ENCODE measurements at regions not wholly inside any gene's neighbourhood (a gene's known extent, or its start where the extent isn't known, plus 50 kb on each side); places are given as distances from the start of the nearest gene placed in this dataset.

DNA sequence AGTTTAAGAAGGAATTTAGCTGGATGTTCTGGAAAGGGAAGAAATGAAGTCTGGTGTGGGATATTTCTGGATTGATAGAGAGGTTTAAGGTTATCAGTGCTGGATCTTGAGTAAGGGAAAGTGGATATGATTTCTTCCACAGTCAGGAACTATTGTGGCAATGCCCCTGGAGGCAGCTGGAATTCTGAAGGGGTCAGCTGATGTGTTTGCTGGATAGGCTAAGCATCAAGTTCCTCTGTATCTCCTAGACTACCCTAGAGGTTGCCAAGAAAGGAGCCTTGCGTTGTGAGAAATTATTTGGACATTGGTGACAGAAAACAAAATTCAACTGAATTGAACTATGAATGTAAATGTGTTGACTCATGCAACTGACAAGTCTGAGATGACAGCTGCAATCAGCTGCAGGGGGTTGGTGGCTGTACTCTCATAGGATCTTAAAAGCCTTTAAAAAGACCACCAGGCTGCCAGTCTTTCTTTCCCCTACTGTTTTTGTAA lies 244.4 kb downstream of the ATXN7L3B start:
- WGBS, 2 donors, result 82 to 91% methylated on average over 1 of the region's 1 CpG
- H3K36me3 ChIP-seq, result no peaks in the 10 kb centered on the region
- no peak for DNase-seq
- no peaks in the 10 kb centered on the region for H3K27me3 ChIP-seq
- no peaks in the 10 kb centered on the region for H3K9me3 ChIP-seq
- H3K4me3 ChIP-seq (replicated peaks in 1 of 3), result no peak overlapping the region
- no peak for TF ChIP-seq POLR2A (IDR thresholded peaks at IDR 0.05)
- TF ChIP-seq, protein P1, sequence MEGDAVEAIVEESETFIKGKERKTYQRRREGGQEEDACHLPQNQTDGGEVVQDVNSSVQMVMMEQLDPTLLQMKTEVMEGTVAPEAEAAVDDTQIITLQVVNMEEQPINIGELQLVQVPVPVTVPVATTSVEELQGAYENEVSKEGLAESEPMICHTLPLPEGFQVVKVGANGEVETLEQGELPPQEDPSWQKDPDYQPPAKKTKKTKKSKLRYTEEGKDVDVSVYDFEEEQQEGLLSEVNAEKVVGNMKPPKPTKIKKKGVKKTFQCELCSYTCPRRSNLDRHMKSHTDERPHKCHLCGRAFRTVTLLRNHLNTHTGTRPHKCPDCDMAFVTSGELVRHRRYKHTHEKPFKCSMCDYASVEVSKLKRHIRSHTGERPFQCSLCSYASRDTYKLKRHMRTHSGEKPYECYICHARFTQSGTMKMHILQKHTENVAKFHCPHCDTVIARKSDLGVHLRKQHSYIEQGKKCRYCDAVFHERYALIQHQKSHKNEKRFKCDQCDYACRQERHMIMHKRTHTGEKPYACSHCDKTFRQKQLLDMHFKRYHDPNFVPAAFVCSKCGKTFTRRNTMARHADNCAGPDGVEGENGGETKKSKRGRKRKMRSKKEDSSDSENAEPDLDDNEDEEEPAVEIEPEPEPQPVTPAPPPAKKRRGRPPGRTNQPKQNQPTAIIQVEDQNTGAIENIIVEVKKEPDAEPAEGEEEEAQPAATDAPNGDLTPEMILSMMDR (IDR thresholded peaks at IDR 0.05), result no peak
- no peak overlapping the region for H3K27ac ChIP-seq
- intact Hi-C loops (cut with DNase I), result no loop called here
- no peaks in the 10 kb centered on the region for H3K4me1 ChIP-seq

DNA sequence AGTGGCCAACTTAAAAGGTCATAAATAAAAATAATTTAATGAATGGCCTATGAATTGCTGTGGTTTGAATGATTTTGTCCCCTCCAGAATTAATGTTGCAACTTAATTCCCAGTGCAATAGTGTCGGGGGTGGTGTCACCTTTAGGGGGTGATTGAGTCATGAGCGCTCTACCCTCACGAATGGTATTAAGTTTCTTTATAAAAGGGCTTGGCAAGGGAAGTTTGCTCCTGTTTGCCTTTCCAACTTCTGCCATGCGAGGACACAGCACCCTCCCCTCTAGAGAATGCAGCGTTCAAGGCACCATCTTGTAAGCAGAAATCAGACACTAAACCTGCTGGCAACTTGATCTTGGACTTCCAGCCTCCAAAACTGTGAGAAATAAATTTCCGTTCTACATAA lies 253.3 kb downstream of the ATXN7L3B start:
- intact Hi-C loops (cut with DNase I), result no loop called here
- H3K27me3 ChIP-seq, result no peaks in the 10 kb centered on the region
- 81 to 85% methylated on average over 6 of the region's 6 CpGs for WGBS, 2 donors
- TF ChIP-seq, protein P1 (IDR thresholded peaks at IDR 0.05), result no peak
- no peak for TF ChIP-seq POLR2A (IDR thresholded peaks at IDR 0.05)
- no peak overlapping the region for H3K27ac ChIP-seq
- no peaks in the 10 kb centered on the region for H3K9me3 ChIP-seq
- H3K4me1 ChIP-seq, result no peaks in the 10 kb centered on the region
- no peak overlapping the region for H3K4me3 ChIP-seq (replicated peaks in 1 of 3)
- H3K36me3 ChIP-seq, result no peaks in the 10 kb centered on the region
- DNase-seq, result no peak

DNA sequence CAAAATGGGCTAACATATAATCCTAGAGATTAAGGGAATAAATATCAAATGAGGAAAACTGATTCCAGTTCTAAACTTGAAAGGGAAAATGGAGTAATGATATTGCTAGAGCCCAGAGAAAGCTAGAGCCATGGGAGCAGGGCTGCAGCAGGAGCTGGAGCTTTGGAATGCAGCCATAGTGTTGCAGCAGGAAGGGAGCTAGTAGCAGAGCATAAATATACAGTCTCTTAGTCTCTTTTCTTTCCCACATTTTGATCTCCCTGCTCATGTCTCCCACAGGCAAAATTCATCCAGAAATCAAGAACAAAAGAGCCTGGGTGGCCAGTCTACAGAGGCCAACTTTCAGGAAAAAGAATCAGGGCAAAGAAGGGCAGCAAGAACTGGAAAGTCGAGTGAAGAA lies 253.7 kb downstream of the ATXN7L3B start:
- Histone ChIP-seq H3K27me3 (no peaks in the 10 kb centered on the region), H3K4me3 (replicated peaks in 1 of 3) (no peak overlapping the region), H3K27ac (no peak overlapping the region), H3K9me3 (no peaks in the 10 kb centered on the region), H3K36me3 (no peaks in the 10 kb centered on the region), H3K4me1 (no peaks in the 10 kb centered on the region)
- 40 to 46% methylated on average over 1 of the region's 1 CpG for WGBS, 2 donors
- intact Hi-C loops (cut with DNase I), result no loop called here
- TF ChIP-seq, protein P1 (IDR thresholded peaks at IDR 0.05), result no peak
- no peak for TF ChIP-seq POLR2A (IDR thresholded peaks at IDR 0.05)
- DNase-seq, result no peak

DNA sequence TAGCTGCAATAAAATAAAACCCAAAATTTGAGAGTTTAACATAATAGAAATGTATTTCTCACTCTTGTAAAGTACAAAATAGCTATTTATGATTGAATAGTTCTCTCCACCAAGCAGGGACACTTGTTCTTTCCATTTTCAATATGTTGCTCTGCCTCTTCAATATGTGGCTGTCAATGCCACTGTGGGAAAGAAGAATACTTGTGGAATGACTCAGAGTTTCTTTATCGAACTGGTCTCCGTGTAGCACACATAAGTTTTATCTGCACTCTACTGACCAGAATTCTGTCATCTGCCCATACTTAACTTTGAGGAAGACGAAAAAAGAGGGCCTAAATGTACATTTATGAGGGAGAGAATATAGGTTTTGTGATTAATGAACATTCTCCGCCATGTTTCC lies 256.9 kb downstream of the ATXN7L3B start:
- Histone ChIP-seq H3K36me3 (no peaks in the 10 kb centered on the region), H3K27ac (no peak overlapping the region), H3K9me3 (no peaks in the 10 kb centered on the region), H3K4me3 (replicated peaks in 1 of 3) (no peak overlapping the region), H3K4me1 (no peaks in the 10 kb centered on the region), H3K27me3 (no peaks in the 10 kb centered on the region)
- WGBS, 2 donors, result 82 to 86% methylated on average over 4 of the region's 4 CpGs
- intact Hi-C loops (cut with DNase I), result no loop called here
- DNase-seq, result no peak
- TF ChIP-seq, protein P1 (IDR thresholded peaks at IDR 0.05), result no peak
- no peak for TF ChIP-seq POLR2A (IDR thresholded peaks at IDR 0.05)

DNA sequence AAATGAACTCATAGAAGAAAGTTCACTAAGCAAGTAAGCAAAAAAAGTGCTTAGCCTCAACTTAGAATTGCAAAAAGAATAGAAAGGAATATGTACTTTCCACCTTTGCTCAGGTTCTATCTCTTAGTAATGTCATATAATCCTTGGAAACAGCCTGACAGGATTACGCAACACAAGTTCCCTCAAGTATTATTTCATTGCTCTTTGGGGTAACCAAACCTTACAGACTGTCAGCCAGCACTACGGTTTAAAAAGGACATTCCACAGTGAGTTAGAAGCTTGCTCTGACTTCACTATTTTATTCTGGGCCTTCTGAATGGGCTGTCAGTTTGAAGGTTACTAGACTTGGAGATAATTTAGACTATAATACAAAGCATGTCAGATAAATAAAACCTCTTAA lies 264.0 kb downstream of the ATXN7L3B start:
- H3K9me3 ChIP-seq, result no peaks in the 10 kb centered on the region
- no peaks in the 10 kb centered on the region for H3K36me3 ChIP-seq
- H3K4me1 ChIP-seq, result no peaks in the 10 kb centered on the region
- no peak overlapping the region for H3K4me3 ChIP-seq (replicated peaks in 1 of 3)
- DNase-seq, result no peak
- H3K27ac ChIP-seq, result no peak overlapping the region
- 47 to 60% methylated on average over 2 of the region's 2 CpGs for WGBS, 2 donors
- TF ChIP-seq, protein P1 (IDR thresholded peaks at IDR 0.05), result no peak
- no peak for TF ChIP-seq POLR2A (IDR thresholded peaks at IDR 0.05)
- intact Hi-C loops (cut with DNase I), result no loop called here
- no peaks in the 10 kb centered on the region for H3K27me3 ChIP-seq

Data from thyroid gland (tissue), 4 donors.